K562 (cell line): ENCODE measurements at regions not wholly inside any gene's neighbourhood (a gene's known extent, or its start where the extent isn't known, plus 50 kb on each side); places are given as distances from the start of the nearest gene placed in this dataset.

ENCODE experiments used
- ATAC-seq: fragments of 200-7000 bp; cut with Tn5 transposase; 3 replicates; pipeline ENCODE4 v1.9.1; 2020; ENCODE audit warnings: moderate library complexity
- BruUV-seq: library from RNA; stranded (reverse); fragments of 400-500 nt; replicated peaks from 2 replicates; lab custom pipeline; 2021; lab: Mats Ljungman, UMichigan
- CTCF ChIA-PET: fragments of 300-600 bp; formaldehyde crosslinking; extraction: SDS; loops from one replicate; lab custom pipeline; 2021; ENCODE audit warnings: low intra/inter-chr PET ratio; lab: Yijun Ruan, JAX
- POLR2A ChIA-PET: fragments of 300-600, 350-650 bp; sonication (Branson Sonifier 250); formaldehyde crosslinking; extraction: SDS; loops from one replicate; lab custom pipeline; 2021; ENCODE audit warnings: antibody characterized with exemption, inconsistent platforms; lab: Yijun Ruan, JAX
- DNase-seq, 4 experiments: peaks; one replicate each; pipeline versions ENCODE4 v3.0.0 to v3.0.0-alpha.2; 2011 to 2018; ENCODE audit warnings: low spot score in 3 of 4, mixed read lengths in 3 of 4; ENCODE audit errors: extremely low read depth in 1 of 4
- FAIRE-seq: peaks from 2 replicates; lab custom pipeline; 2011; peaks lifted over from hg19 to GRCh38; lab: Jason Lieb, UNC
- H2AFZ ChIP-seq: 2 replicates; pipeline ENCODE4 v1.6.0; 2011; ENCODE audit warnings: low read depth, low read length, control low read depth, inconsistent platforms
- H3K27ac ChIP-seq: fragments of 200-600 bp; 3 replicates; pipeline ENCODE4 v1.8.0; 2011; ENCODE audit warnings: low read depth, mild to moderate bottlenecking, control low read depth, inconsistent platforms, low read length, moderate library complexity, mixed read lengths; ENCODE audit errors: extremely low read depth
- H3K27me3 ChIP-seq, 2 experiments: fragments of 300-600 bp in 1 of 2; 2 replicates in 1 of 2; 3 replicates in 1 of 2; pipeline versions ENCODE4 v1.6.0 to v1.8.0; 2011; ENCODE audit warnings: inconsistent platforms in 2 of 2, low read length in 2 of 2, mild to moderate bottlenecking in 1 of 2, mixed read lengths in 1 of 2, moderate library complexity in 1 of 2; ENCODE audit not compliant: control insufficient read depth in 2 of 2, insufficient read depth in 2 of 2
- H3K36me3 ChIP-seq: fragments of 300-600 bp; 3 replicates; pipeline ENCODE4 v1.8.0; 2011; ENCODE audit warnings: mild to moderate bottlenecking, low read length, inconsistent platforms; ENCODE audit not compliant: control insufficient read depth, insufficient read depth
- H3K4me1 ChIP-seq, 2 experiments: fragments of 200-600 bp in 1 of 2; replicated peaks in 1 of 2; 2 replicates in 1 of 2; 3 replicates in 1 of 2; pipeline versions ENCODE4 v1.5.1 to v1.8.0; 2011; ENCODE audit warnings: inconsistent platforms in 2 of 2, low read length in 2 of 2, mild to moderate bottlenecking in 1 of 2, mixed read lengths in 1 of 2, moderate library complexity in 1 of 2; ENCODE audit not compliant: control insufficient read depth in 2 of 2, insufficient read depth in 2 of 2
- H3K4me2 ChIP-seq: 2 replicates; pipeline ENCODE4 v1.6.1; 2011; ENCODE audit warnings: low read length, control low read depth, inconsistent platforms, mixed read lengths; ENCODE audit not compliant: insufficient read depth
- H3K4me3 ChIP-seq: fragments of 200-600 bp; sonication (generic), shearing (Covaris generic); 2 replicates; pipeline ENCODE4 v1.5.1; 2016; ENCODE audit warnings: control low read depth, inconsistent platforms
- H3K79me2 ChIP-seq: fragments of 200-600 bp; 3 replicates; pipeline ENCODE4 v1.8.0; 2011; ENCODE audit warnings: low read length, inconsistent platforms; ENCODE audit not compliant: control insufficient read depth, insufficient read depth
- H3K9ac ChIP-seq, 2 experiments: 2 replicates each; pipeline versions ENCODE4 v1.6.0 to v1.6.1; 2011; ENCODE audit warnings: low read depth in 2 of 2, low read length in 2 of 2, control low read depth in 1 of 2, inconsistent platforms in 1 of 2, mild to moderate bottlenecking in 1 of 2, mixed read lengths in 1 of 2; ENCODE audit not compliant: insufficient read depth in 1 of 2
- H3K9me1 ChIP-seq: one replicate; pipeline ENCODE4 v1.6.0; 2011; ENCODE audit warnings: inconsistent platforms, mild to moderate bottlenecking, low read length, moderate library complexity; ENCODE audit not compliant: control insufficient read depth, insufficient read depth
- H3K9me3 ChIP-seq: replicated peaks from 2 replicates; pipeline ENCODE4 v1.5.1; 2011; ENCODE audit warnings: low read depth, low read length, inconsistent platforms; ENCODE audit not compliant: control insufficient read depth, insufficient read depth
- H4K20me1 ChIP-seq: replicated peaks from 2 replicates; pipeline ENCODE4 v1.6.1; 2011; ENCODE audit warnings: low read length, inconsistent platforms, mixed read lengths; ENCODE audit not compliant: control insufficient read depth, insufficient read depth
- DMBX1 ChIP-seq: fragments of 250-450 bp; sonication (Bioruptor Pico); IDR thresholded peaks from 2 replicates; pipeline ENCODE4 v1.8.0; 2022; ENCODE audit warnings: inconsistent platforms, mild to moderate bottlenecking, moderate library complexity, borderline replicate concordance
- EZH2 ChIP-seq: IDR thresholded peaks from 2 replicates; pipeline ENCODE4 v1.6.1; 2012; ENCODE audit warnings: low read depth, mild to moderate bottlenecking, inconsistent platforms, low read length, borderline replicate concordance
- HLTF ChIP-seq: fragments of 450-650 bp; IDR thresholded peaks from 2 replicates; pipeline ENCODE4 v1.6.1; 2016
- LCOR ChIP-seq: sonication (generic); formaldehyde crosslinking; IDR thresholded peaks from 2 replicates; pipeline ENCODE4 v1.8.0; 2022; ENCODE audit warnings: mild to moderate bottlenecking, missing genetic modification reagents
- NCOA1 ChIP-seq: fragments of 450-650 bp; IDR thresholded peaks from 2 replicates; pipeline ENCODE4 v1.6.1; 2016; ENCODE audit warnings: low read depth
- PTRF ChIP-seq: fragments of 450-650 bp; IDR thresholded peaks from 2 replicates; pipeline ENCODE4 v1.6.1; 2016; ENCODE audit warnings: mild to moderate bottlenecking, missing genetic modification characterization, missing compliant biosample characterization
- SMAD4 ChIP-seq: fragments of 250-450 bp; sonication (Bioruptor Pico); conservative IDR thresholded peaks from 2 replicates; pipeline ENCODE4 v1.8.0; 2021; ENCODE audit warnings: inconsistent platforms, mild to moderate bottlenecking, moderate library complexity
- SMARCC2 ChIP-seq: fragments of 450-650 bp; IDR thresholded peaks from 2 replicates; pipeline ENCODE4 v1.6.1; 2017; ENCODE audit warnings: antibody characterized with exemption, moderate library complexity, mild to moderate bottlenecking, low read depth
- TCF7 ChIP-seq: sonication (generic); IDR thresholded peaks from 2 replicates; pipeline ENCODE4 v1.6.1; 2016; ENCODE audit warnings: antibody characterized with exemption, borderline replicate concordance
- ZNF253 ChIP-seq: fragments of 250-450 bp; sonication (Bioruptor Pico); conservative IDR thresholded peaks from 2 replicates; pipeline ENCODE4 v1.6.1; 2021; ENCODE audit warnings: mild to moderate bottlenecking
- ZNF444 ChIP-seq: fragments of 250-450 bp; sonication (Bioruptor Pico); IDR thresholded peaks from 2 replicates; pipeline ENCODE4 v1.4.0; 2020; ENCODE audit warnings: mild to moderate bottlenecking, moderate library complexity
- WGBS: fragments of 100-300 bp; shearing (Covaris generic); methylation state at CpG from one replicate; pipeline ENCODE4 v1.1.6; 2016; ENCODE audit warnings: low coverage, mixed read lengths; ENCODE audit not compliant: insufficient coverage; ENCODE audit errors: missing lambda C conversion rate; 5-methylcytosine and 5-hydroxymethylcytosine counted together
- in situ Hi-C: fragments of 300-500 bp; cut with MboI; formaldehyde crosslinking; loops from 4 replicates; pipeline ENCODE4 v1.15.0; 2018; ENCODE audit warnings: inconsistent platforms, mixed read lengths
- intact Hi-C: fragments of 100-400 bp; cut with micrococcal nuclease; formaldehyde crosslinking; loops from 2 replicates; pipeline ENCODE4 v1.14.2; 2022

- TF ChIP-seq PTRF (tag) = no peak
- no peak for TF ChIP-seq SMAD4 (CRISPR knock-in tag)
- TF ChIP-seq, all 486 proteins: peak for 0
Measured at GRCh38 chr2:382728-383022, 94.8 kb upstream of the ALKAL2 start (continued).

GRCh38 chr2:381941-382727, 94.2 kb upstream of the ALKAL2 start:
- FAIRE-seq = no peak
- no peak overlapping the region for H2AFZ ChIP-seq

More at GRCh38 chr2:381941-382727, 94.2 kb upstream of the ALKAL2 start:
- ATAC-seq = no peak
- POLR2A ChIA-PET = interaction anchor here (0.6 kb wide), 1 partner anchor 20 kb away, joined by 3 read pairs; no protein-coding TSS in a partner anchor
- Histone ChIP-seq H3K79me2 (no peaks in the 10 kb centered on the region), H3K9me3 (no peaks in the 10 kb centered on the region), H4K20me1 (no peaks in the 10 kb centered on the region), H3K4me2 (no peak overlapping the region), H3K36me3 (no peaks in the 10 kb centered on the region), H3K4me3 (no peak overlapping the region), H3K27me3 (peaks cover 9 to 29% of the 10 kb centered on the region in 2 experiments; a peak in 3 of 5 replicates)
- in situ Hi-C loops = no loop called here
- BruUV-seq = no TSS peak
- CTCF ChIA-PET = no interaction called here
- intact Hi-C loops = no loop called here
- no peak for TF ChIP-seq SMARCC2
- no peak for TF ChIP-seq ZNF444
- no peak for TF ChIP-seq ZNF253 (CRISPR knock-in tag)
- no peak for TF ChIP-seq NCOA1
- no peak for TF ChIP-seq LCOR (CRISPR knock-in tag)
- no peak for TF ChIP-seq TCF7
- no peak for TF ChIP-seq EZH2
- no peak for TF ChIP-seq HLTF
- no peak for TF ChIP-seq DMBX1 (CRISPR knock-in tag)
- TF ChIP-seq, all 486 proteins: peak for 0
- WGBS = 4% methylated on average over 19 of the region's 20 CpGs
- H3K9me1 ChIP-seq = no peaks in the 10 kb centered on the region
- H3K4me1 ChIP-seq = peaks cover 0 to 4% of the 10 kb centered on the region in 2 experiments; a peak in 1 of 5 replicates
- no peak for DNase-seq
- H3K27ac ChIP-seq = no peak overlapping the region
- H3K9ac ChIP-seq = no peak overlapping the region
